ENCODE measurements at regions not wholly inside any gene's neighbourhood (a gene's known extent, or its start where the extent isn't known, plus 50 kb on each side); places are given as distances from the start of the nearest gene placed in this dataset.

DNA sequence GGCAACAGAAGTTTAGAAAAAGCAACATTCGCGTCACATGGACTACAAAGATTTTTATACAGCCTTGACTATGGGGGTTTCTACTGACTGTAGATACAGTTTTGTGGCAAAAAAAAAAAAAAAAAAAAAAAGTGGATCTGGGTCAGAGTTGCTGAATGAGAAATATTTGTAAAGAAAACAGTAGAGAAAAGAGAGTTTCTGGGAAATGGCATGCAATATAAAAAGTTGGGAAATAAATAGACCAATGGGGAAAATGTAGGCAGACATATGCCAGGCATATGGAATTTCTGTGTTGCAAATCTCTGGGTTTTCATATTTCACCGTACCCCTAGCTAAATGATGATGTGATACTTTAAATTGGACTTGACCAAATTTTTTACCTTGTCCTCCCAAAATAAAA, 315.3 kb downstream of the EFNB2 start:
- TF ChIP-seq CTCF (conservative IDR thresholded peaks at IDR 0.05; ENCODE audit: low read depth, low read length) (no peak), EZH2phosphoT487 (IDR thresholded peaks at IDR 0.05; ENCODE audit: borderline replicate concordance, low read length) (no peak)
